ENCODE measurements at regions not wholly inside any gene's neighbourhood (a gene's known extent, or its start where the extent isn't known, plus 50 kb on each side); places are given as distances from the start of the nearest gene placed in this dataset.

DNA sequence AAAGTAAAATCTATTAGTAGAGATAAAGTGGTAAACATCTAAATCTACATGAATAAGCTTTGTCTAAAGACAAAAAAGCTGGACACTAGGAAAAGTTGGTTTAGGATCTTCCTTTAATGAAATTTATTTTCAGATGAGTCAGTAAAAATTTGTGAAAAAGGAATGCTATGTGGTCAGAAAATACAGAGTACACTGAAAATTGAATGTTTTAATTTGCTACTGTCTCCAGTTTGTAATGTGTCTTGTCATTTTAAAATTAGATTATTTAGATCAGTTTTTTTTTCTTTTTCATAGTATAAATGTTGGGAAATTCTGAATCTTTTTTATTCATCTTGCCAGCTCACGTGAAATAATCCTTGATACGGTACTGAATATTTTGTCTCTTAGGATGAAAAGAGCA lies 56.9 kb downstream of the SLITRK6 start:
- DNase-seq (ENCODE audit: low read depth in 2 of 2), result no peak

DNA sequence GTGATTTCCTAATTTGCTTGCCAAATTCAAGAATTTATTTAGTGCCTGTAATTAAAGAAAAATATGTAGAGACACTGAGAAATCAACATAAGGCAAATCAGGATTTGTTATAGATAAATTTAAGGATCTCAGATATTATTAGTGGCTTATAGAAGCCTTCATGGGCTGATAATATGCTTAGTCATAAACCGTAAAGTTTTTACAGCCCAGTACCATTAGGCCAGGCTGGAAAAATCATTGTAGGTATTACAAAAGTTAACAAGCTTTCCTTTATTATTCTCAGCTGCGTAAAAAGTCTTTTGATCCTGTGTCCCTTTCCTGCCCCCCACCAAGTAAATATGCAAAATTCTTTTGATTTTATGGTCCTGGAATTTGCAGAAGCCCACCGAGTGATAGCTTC lies 58.2 kb downstream of the SLITRK6 start:
- no peak for DNase-seq (ENCODE audit: low read depth in 2 of 2)

DNA sequence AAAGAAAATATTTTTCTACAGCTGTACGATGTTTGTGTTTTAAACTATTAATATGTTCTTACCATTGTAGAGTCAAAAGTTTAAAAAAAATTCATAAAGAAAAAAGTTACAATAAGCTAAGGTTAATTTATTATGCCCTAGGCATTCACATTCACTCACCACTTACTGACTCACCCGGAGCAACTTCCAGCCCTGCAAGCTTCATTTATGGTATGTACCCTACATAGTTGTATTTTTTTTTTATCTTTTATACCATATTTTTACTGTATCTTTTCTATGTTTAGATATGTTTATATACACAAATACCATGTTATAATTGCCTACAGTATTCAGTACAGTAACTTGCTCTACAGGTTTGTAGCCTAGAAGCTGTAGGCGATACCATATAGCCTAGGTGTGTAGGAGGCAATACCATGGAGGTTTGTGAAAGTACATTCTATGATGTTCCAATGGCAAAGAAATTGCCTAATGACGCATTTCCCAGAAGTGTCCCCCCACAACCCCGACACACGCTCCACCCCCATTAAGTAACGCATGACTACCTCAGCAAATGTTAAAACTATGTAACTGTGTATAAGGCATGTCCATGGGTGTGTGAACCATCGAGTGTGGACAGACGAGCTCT lies 60.4 kb downstream of the SLITRK6 start:
- no peak for DNase-seq (ENCODE audit: low read depth in 2 of 2)

- DNase-seq (ENCODE audit: low read depth in 2 of 2), result no peak
Observed at GRCh38 chr13:85737952-85738351, 61.3 kb downstream of the SLITRK6 start.

DNA sequence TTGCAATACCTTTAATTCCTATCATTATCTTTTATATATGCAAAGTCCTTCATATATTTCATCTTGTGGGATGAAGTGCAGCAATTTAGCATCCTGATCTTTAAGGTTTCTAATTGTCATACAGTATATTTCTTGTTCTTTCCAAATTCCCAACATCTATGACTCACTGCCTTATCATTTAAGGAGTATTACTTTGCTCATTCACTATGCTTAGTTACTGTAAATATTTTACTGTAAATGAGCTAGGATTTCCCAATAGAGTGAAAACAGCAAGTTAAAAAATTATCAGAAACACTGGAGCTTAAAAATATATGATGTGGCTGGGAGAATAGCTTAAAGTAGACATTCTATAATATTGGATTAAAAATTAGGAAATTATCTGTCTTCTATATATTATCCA lies 69.9 kb downstream of the SLITRK6 start:
- DNase-seq (ENCODE audit: low read depth in 2 of 2), result no peak

DNA sequence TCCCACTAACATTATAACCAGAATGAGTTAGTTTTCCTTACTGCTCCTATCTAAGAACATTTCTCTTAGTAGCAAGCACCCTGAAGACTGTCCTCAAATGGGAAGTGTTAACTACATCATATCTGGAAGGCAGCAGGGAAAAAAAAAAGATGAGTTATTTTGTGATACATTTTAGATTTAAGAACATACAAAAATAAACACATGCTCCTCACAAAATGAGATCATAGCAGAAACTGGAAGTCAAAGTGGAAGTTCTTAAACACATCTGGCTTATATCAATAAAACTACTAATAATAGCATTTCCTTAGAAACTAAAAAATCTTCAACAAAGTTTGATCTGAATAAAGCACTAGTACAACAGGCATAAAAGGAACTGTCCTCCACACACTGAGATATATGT lies 70.4 kb downstream of the SLITRK6 start:
- DNase-seq (ENCODE audit: low read depth in 2 of 2), result no peak

GRCh38 chr13:85725433-85725832 lies 73.8 kb downstream of the SLITRK6 start:
- DNase-seq (ENCODE audit: low read depth in 2 of 2), result no peak

DNA sequence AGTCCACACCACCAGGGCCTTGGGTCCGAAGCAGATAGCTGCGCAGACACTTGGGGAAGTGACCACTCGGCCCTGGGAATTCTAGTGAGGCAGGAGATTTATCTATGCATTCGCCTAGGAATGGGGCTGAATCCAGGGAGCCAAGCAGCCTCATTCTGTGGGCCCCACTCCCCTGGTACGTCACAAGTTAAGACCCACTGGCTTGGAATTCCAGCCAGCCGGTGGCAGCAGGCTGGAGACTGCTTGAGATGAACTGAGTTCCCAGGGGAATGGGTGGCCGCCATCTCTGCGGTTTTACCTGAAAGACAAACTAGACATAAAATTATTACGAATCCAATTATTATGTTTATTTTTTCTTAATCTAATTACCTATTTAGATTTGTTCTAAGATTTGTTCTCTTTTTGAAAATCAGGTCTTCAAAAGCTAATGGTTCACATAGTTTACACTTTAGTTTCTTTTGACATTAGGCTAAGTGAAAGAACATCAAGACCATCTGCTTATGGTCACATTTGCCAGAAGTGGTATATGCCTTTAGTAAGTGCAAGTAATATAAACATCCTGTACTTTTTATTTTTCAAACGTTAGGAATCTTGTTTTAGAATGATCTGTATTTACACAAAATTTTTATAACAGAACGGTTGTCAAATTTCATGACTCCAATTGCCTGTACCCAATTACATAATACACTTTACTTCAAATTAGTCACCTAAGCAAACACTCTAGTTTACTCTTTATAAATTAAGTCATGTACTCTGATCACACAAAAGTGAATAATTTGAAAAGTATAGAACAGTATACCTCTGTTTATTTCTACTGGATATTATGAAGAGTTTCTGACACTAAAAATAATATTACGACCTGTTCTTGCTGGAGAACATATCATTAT lies 74.4 kb downstream of the SLITRK6 start:
- DNase-seq (ENCODE audit: low read depth in 2 of 2), result no peak

DNA sequence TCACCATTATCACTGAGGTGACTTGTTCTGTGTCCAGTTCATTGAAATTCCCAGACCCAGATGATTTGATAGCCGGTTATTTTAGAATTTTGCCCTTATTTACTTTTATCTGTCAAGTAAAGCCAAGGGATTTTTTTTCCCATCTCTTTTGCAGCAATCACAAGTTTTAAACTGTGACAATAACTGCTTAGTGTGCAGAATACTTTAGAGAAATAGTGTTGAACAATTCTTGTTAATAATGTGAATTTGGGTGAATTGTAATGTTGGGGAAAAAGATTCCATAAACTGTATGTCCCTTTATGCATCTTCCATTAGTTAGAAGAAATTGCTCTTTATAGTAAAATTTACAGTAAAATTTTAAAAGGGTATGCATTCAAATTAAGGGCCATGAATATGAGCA lies 79.5 kb downstream of the SLITRK6 start:
- DNase-seq (ENCODE audit: low read depth in 2 of 2), result no peak

DNA sequence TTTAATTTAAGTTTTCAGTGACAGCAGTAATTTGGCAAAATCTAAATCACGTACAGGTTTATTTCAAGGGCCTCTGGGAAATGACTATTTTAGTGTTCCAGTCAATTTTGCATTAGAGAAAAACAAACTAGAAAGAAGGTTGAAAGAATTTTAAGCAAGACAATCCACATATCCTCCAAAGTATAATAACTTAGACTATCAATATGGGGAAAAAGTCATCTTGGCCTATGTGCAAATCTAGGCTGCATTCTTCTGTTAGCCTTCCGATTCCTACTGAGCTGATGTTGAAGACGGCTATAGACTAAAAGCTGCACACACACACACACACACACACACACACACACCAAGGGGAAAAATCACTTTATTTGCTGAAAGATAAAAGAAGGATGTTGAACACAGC lies 81.3 kb downstream of the SLITRK6 start:
- no peak for DNase-seq (ENCODE audit: low read depth in 2 of 2)

GRCh38 chr13:85710545-85710944 lies 88.7 kb downstream of the SLITRK6 start:
- DNase-seq (ENCODE audit: low read depth in 2 of 2), result no peak

DNA sequence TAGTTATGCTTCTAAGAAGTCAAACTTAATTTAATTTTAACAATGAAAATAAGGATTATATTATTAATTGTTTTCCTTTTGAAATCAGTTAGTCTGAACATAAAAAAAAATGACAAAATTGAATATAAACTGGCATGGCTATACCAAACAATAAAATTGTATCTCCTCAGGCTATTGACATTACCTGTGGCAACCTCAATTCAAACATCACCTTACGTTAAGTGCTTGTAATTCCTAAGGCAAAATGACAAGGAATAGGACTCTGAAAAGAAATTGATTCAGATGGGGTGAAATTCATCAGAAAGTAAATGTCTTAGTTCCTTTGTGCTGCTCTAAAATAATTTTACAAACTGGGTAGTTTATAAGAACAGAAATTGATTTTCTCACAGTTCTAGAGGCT lies 89.5 kb downstream of the SLITRK6 start:
- DNase-seq (ENCODE audit: low read depth in 2 of 2), result no peak

DNA sequence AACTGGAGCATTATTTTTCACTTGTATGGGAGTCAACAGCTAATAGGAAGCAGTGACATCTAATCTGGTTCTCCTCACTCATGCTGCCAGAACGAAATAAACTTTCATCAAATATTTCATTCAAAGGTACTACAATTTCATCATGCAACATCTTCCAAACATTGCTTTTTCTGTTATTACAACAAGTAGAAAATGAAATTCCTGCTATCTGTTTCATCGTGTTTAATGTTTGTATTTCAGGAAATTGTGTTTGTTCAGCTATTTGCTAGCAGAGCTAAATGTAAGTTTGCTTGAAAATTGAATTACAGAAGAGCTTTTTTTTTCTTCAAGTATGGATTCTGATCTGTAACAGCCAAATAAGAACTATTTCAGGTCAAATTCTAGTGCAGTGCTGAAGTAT lies 90.1 kb downstream of the SLITRK6 start:
- no peak for DNase-seq (ENCODE audit: low read depth in 2 of 2)

DNA sequence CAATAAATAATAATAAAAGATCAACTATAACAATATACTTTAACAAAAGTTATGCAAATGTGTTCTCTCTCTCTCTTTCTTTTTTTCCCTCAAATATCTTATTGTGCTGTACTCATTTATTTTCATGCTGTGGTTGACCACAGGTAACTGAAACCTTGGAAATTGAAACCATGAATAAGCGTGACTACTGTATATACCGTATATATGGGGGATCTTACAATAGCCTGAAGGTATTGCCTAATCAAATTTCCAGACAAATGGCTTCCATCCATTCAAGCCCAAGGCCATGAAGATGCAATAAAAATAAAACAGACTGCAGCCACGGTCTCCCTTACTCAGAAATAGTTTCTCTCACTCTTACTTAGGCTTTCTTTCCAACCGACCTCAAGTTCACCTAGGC lies 98.3 kb downstream of the SLITRK6 start:
- no peak for DNase-seq (ENCODE audit: low read depth in 2 of 2)

DNA sequence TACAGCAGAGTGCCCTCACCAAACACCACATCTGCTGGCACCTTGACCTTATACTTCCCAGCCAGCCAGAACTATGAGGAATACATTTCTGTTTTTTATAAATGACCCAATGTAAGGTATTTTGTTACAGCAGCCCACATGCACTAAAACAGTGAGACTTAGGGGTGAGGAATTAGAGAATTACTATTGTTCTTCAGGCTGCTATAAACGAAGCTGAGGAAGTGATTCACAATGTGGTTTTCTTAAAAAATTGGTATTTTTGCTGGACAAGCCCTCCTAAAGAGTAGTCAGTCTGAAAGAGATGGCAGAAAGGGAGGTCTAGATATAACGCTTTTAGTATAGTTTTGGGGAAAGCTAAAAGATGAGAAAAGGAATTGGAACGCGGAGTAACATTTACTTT lies 101.0 kb downstream of the SLITRK6 start:
- no peak for DNase-seq (ENCODE audit: low read depth in 2 of 2)

- no peak for DNase-seq (ENCODE audit: low read depth in 2 of 2)
Observed at GRCh38 chr13:85694992-85695391, 104.2 kb downstream of the SLITRK6 start.

GRCh38 chr13:85693889-85694511 lies 105.2 kb downstream of the SLITRK6 start:
- no peak for DNase-seq (ENCODE audit: low read depth in 2 of 2)

DNA sequence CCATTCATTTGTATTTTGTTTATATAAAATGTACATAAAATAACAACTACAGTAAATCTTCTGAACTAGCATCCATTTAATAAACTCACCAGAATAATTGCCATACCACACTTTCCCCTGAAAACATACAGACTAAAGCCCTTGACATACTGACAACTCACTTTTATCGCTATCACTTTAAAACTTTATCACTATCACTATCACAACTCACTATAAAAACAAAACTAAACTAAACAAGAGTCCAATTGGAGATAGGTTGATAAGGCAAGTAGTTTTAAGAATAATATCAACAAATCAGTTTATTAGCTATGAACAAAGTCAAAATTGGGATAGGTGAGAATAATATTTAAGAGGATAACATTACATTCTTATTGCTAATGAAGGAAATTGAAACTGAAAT lies 108.9 kb downstream of the SLITRK6 start:
- no peak for DNase-seq (ENCODE audit: low read depth in 2 of 2)

DNA sequence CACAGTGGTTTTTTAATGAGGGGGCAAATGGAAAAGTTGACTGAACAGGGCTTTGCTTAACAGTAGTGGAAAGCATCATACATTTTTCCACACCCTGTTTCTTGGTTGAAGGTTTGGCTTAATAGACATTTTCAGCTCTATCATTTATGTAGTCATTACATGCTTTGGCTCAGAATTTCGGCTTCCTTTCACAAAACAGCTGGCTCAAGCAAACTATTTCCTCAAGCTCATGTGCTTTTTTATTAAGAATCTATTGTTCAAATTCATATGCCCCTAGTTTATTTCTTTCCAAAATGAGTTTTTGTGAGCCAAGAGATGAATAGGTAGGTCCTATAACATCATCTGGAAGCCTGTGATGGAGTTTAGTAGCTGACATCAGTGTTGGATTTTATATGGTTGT lies 113.8 kb downstream of the SLITRK6 start:
- DNase-seq (ENCODE audit: low read depth in 2 of 2), result no peak

- DNase-seq (ENCODE audit: low read depth in 2 of 2), result no peak
Observed at GRCh38 chr13:85675151-85675907, 123.9 kb downstream of the SLITRK6 start.

GRCh38 chr13:85671336-85671735 lies 127.9 kb downstream of the SLITRK6 start:
- DNase-seq (ENCODE audit: low read depth in 2 of 2), result no peak

DNA sequence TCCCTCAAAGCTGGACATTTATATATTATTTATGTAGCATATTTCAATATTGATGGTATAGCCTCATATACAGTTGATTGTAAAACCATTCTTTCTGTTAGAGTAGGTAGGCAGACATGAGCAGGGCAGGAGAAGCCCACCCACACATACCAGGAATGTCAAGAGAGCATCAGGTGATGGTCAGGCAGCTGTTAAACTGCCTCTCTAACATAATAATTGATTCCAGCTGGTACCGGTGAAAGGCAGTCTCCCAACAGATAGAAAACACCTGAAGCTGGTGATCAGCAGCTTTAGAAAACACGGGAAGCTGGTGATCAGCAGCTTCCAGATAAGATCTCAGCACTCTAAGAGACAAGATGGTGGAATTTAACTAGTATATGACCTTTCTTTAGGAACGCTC lies 132.9 kb downstream of the SLITRK6 start:
- no peak for DNase-seq (ENCODE audit: low read depth in 2 of 2)
